H9 (cell line): ENCODE measurements at regions not wholly inside any gene's neighbourhood (a gene's known extent, or its start where the extent isn't known, plus 50 kb on each side); places are given as distances from the start of the nearest gene placed in this dataset.

Experiments used
- DNase-seq: peaks from one replicate; pipeline ENCODE4 v3.0.0-alpha.2; 2017
- H2AFZ ChIP-seq: one replicate; pipeline ENCODE4 v1.6.1; 2013; ENCODE audit warnings: mild to moderate bottlenecking, low read length, control low read depth, moderate library complexity
- H2AK5ac ChIP-seq: 2 replicates; pipeline ENCODE4 v1.6.1; 2013; ENCODE audit warnings: low read length, control low read depth, mixed read lengths; ENCODE audit not compliant: insufficient read length
- H2BK120ac ChIP-seq: one replicate; pipeline ENCODE4 v1.6.1; 2013; ENCODE audit warnings: low read depth, mild to moderate bottlenecking, low read length, control low read depth, inconsistent platforms; ENCODE audit not compliant: poor library complexity, severe bottlenecking
- H2BK12ac ChIP-seq: 2 replicates; pipeline ENCODE4 v1.6.1; 2013; ENCODE audit warnings: low read length, control low read depth, mixed read lengths, low read depth; ENCODE audit not compliant: insufficient read length
- H2BK15ac ChIP-seq: 2 replicates; pipeline ENCODE4 v1.6.1; 2013; ENCODE audit warnings: low read depth, low read length, control low read depth
- H2BK20ac ChIP-seq: one replicate; pipeline ENCODE4 v1.6.1; 2013; ENCODE audit warnings: low read depth, mild to moderate bottlenecking, low read length, control low read depth, inconsistent platforms; ENCODE audit not compliant: poor library complexity, severe bottlenecking
- H2BK5ac ChIP-seq: 2 replicates; pipeline ENCODE4 v1.6.1; 2013; ENCODE audit warnings: low read length, control low read depth, mixed read lengths; ENCODE audit not compliant: insufficient read length
- H3K14ac ChIP-seq: 2 replicates; pipeline ENCODE4 v1.6.1; 2013; ENCODE audit warnings: low read length, control low read depth; ENCODE audit not compliant: insufficient read depth
- H3K18ac ChIP-seq: 2 replicates; pipeline ENCODE4 v1.6.1; 2013; ENCODE audit warnings: low read depth, mild to moderate bottlenecking, mixed read lengths, low read length, control low read depth; ENCODE audit not compliant: insufficient read length
- H3K23ac ChIP-seq: 2 replicates; pipeline ENCODE4 v1.6.1; 2013; ENCODE audit warnings: low read length, control low read depth, mixed read lengths, low read depth; ENCODE audit not compliant: insufficient read length
- H3K23me2 ChIP-seq: 2 replicates; pipeline ENCODE4 v1.6.1; 2013; ENCODE audit warnings: low read depth, mild to moderate bottlenecking, mixed read lengths, low read length, control low read depth; ENCODE audit not compliant: insufficient read length, poor library complexity, severe bottlenecking
- H3K27ac ChIP-seq: 2 replicates; pipeline ENCODE4 v1.5.1; 2013; ENCODE audit warnings: low read length, control low read depth, mixed read lengths, low read depth; ENCODE audit not compliant: insufficient read length
- H3K27me3 ChIP-seq: 2 replicates; pipeline ENCODE4 v1.6.1; 2013; ENCODE audit warnings: low read length, control low read depth, inconsistent platforms; ENCODE audit not compliant: insufficient read depth
- H3K4ac ChIP-seq: 2 replicates; pipeline ENCODE4 v1.6.1; 2013; ENCODE audit warnings: low read depth, mild to moderate bottlenecking, control low read depth, inconsistent platforms, low read length, moderate library complexity
- H3K4me1 ChIP-seq: 2 replicates; pipeline ENCODE4 v1.6.1; 2013; ENCODE audit warnings: low read length, control low read depth, inconsistent platforms; ENCODE audit not compliant: insufficient read depth
- H3K4me2 ChIP-seq: 2 replicates; pipeline ENCODE4 v1.6.1; 2013; ENCODE audit warnings: low read length, control low read depth, mixed read lengths; ENCODE audit not compliant: insufficient read length, insufficient read depth
- H3K56ac ChIP-seq: 2 replicates; pipeline ENCODE4 v1.6.1; 2013; ENCODE audit warnings: low read depth, mild to moderate bottlenecking, mixed read lengths, low read length, control low read depth; ENCODE audit not compliant: insufficient read length
- H3K79me1 ChIP-seq: 2 replicates; pipeline ENCODE4 v1.6.1; 2013; ENCODE audit warnings: low read depth, mild to moderate bottlenecking, moderate library complexity, low read length, control low read depth, inconsistent platforms; ENCODE audit not compliant: insufficient read depth, poor library complexity, severe bottlenecking
- H3K79me2 ChIP-seq: 2 replicates; pipeline ENCODE4 v1.6.1; 2013; ENCODE audit warnings: low read length, control low read depth, inconsistent platforms; ENCODE audit not compliant: insufficient read depth
- H3K9ac ChIP-seq: 2 replicates; pipeline ENCODE4 v1.6.1; 2013; ENCODE audit warnings: low read length, control low read depth, mixed read lengths; ENCODE audit not compliant: insufficient read length; ENCODE audit errors: extremely low read depth
- H3K9me3 ChIP-seq: one replicate; pipeline ENCODE4 v1.6.1; 2013; ENCODE audit warnings: low read depth, low read length, inconsistent platforms; ENCODE audit not compliant: control insufficient read depth
- H3T11ph ChIP-seq: one replicate; pipeline ENCODE4 v1.6.1; 2013; ENCODE audit warnings: mild to moderate bottlenecking, low read length, control low read depth, inconsistent platforms
- H4K20me1 ChIP-seq: one replicate; pipeline ENCODE4 v1.6.1; 2013; ENCODE audit not compliant: control insufficient read depth, insufficient read length, insufficient read depth
- H4K5ac ChIP-seq: 2 replicates; pipeline ENCODE4 v1.6.1; 2013; ENCODE audit warnings: low read depth, mild to moderate bottlenecking, mixed read lengths, low read length, control low read depth; ENCODE audit not compliant: insufficient read length
- H4K8ac ChIP-seq: replicated peaks from 2 replicates; pipeline ENCODE4 v1.6.1; 2013; ENCODE audit warnings: low read length, control low read depth, mixed read lengths, low read depth; ENCODE audit not compliant: insufficient read length
- H4K91ac ChIP-seq: 2 replicates; pipeline ENCODE4 v1.6.1; 2013; ENCODE audit warnings: low read depth, mild to moderate bottlenecking, moderate library complexity, mixed read lengths, low read length, control low read depth; ENCODE audit not compliant: insufficient read length
- H3K27ac Mint-ChIP-seq, 3 experiments: 2 replicates in 2 of 3; 3 replicates in 1 of 3; pipeline ENCODE4 v1.8.0; 2020 to 2021; ENCODE audit warnings: mixed read lengths in 3 of 3, mild to moderate bottlenecking in 1 of 3, moderate library complexity in 1 of 3
- H3K27me3 Mint-ChIP-seq: 2 replicates; pipeline ENCODE4 v1.8.0; 2021; ENCODE audit warnings: low read depth, mild to moderate bottlenecking, moderate library complexity, mixed read lengths
- H3K36me3 Mint-ChIP-seq, 3 experiments: 2 replicates in 2 of 3; 3 replicates in 1 of 3; pipeline ENCODE4 v1.8.0; 2020 to 2021; ENCODE audit warnings: low read depth in 3 of 3, mixed read lengths in 3 of 3; ENCODE audit not compliant: insufficient read depth in 1 of 3
- H3K4me1 Mint-ChIP-seq, 2 experiments: 2 replicates each; pipeline ENCODE4 v1.8.0; 2020; ENCODE audit warnings: mixed read lengths in 2 of 2
- H3K4me3 Mint-ChIP-seq, 2 experiments: 2 replicates in 1 of 2; 3 replicates in 1 of 2; pipeline ENCODE4 v1.8.0; 2020 to 2021; ENCODE audit warnings: mild to moderate bottlenecking in 2 of 2, mixed read lengths in 2 of 2, moderate library complexity in 1 of 2
- H3K9me3 Mint-ChIP-seq, 2 experiments: 2 replicates in 1 of 2; 3 replicates in 1 of 2; pipeline ENCODE4 v1.8.0; 2020; ENCODE audit warnings: mild to moderate bottlenecking in 2 of 2, mixed read lengths in 2 of 2, moderate library complexity in 1 of 2
- WGBS: extraction: QIAGEN DNeasy Blood & Tissue Kit; methylation state at CpG from one replicate; pipeline ENCODE4 v1.1.7; 2013; ENCODE audit warnings: missing lambda C conversion rate, low lambda C conversion rate, mixed read lengths; ENCODE audit not compliant: insufficient read length; ENCODE audit errors: extremely low coverage; 5-methylcytosine and 5-hydroxymethylcytosine counted together
- TF ChIP-seq, protein P1 (sequence below): fragments of 200-600 bp; sonication (generic); conservative IDR thresholded peaks from 3 replicates; pipeline ENCODE4 v1.8.0; 2021; ENCODE audit warnings: antibody characterized with exemption, mild to moderate bottlenecking

DNA sequence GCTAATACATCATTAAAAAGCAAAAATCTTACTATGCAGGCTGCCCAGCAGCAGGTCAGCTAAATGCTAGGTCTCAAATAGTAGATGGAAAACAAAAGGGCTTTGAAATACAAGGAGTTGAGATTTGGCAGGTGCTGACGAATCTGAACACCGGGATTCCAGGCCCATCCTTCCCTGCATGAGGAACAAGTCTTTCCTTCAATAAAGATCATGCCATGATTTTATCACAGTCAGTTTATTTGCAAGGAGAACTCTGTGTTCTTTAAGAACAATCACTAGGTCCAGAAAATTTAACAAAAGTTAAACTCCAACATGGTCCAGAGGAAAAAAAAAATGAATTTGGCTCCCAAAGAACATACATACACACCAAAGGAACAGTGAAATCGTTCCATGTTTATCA, 551.4 kb downstream of the SLITRK6 start:
- no peaks in the 10 kb centered on the region for H3K4me1 Mint-ChIP-seq
- H3K27ac Mint-ChIP-seq = 0 out of 7 replicates have a peak overlapping the region, but pooled peaks of 1 of the 3 experiments have one; percentile 32
- Histone ChIP-seq H2BK20ac (no peak overlapping the region), H2BK12ac (no peak overlapping the region), H2BK5ac (no peak overlapping the region), H4K20me1 (no peaks in the 10 kb centered on the region), H3K79me2 (no peaks in the 10 kb centered on the region), H2BK120ac (no peak overlapping the region), H3K23ac (no peak overlapping the region), H3K14ac (no peak overlapping the region), H2AFZ (no peak overlapping the region), H3K18ac (no peak overlapping the region), H2AK5ac (no peak overlapping the region), H3K56ac (no peak overlapping the region), H3K4me1 (no peaks in the 10 kb centered on the region), H3K9ac (no peak overlapping the region), H3K4ac (no peak overlapping the region), H4K5ac (no peak overlapping the region), H3T11ph (no peak overlapping the region), H4K91ac (no peak overlapping the region), H3K27ac (no peak overlapping the region), H3K79me1 (no peaks in the 10 kb centered on the region), H4K8ac (no peak overlapping the region), H3K4me2 (no peak overlapping the region), H3K27me3 (no peaks in the 10 kb centered on the region), H2BK15ac (no peak overlapping the region), H3K23me2 (no peaks in the 10 kb centered on the region), H3K9me3 (no peaks in the 10 kb centered on the region)
- no peaks in the 10 kb centered on the region for H3K36me3 Mint-ChIP-seq
- TF ChIP-seq, protein P1, sequence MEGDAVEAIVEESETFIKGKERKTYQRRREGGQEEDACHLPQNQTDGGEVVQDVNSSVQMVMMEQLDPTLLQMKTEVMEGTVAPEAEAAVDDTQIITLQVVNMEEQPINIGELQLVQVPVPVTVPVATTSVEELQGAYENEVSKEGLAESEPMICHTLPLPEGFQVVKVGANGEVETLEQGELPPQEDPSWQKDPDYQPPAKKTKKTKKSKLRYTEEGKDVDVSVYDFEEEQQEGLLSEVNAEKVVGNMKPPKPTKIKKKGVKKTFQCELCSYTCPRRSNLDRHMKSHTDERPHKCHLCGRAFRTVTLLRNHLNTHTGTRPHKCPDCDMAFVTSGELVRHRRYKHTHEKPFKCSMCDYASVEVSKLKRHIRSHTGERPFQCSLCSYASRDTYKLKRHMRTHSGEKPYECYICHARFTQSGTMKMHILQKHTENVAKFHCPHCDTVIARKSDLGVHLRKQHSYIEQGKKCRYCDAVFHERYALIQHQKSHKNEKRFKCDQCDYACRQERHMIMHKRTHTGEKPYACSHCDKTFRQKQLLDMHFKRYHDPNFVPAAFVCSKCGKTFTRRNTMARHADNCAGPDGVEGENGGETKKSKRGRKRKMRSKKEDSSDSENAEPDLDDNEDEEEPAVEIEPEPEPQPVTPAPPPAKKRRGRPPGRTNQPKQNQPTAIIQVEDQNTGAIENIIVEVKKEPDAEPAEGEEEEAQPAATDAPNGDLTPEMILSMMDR = no peak
- no CpG with 5 or more reads among the region's 3 CpGs for WGBS
- no peak overlapping the region for H3K4me3 Mint-ChIP-seq
- no peaks in the 10 kb centered on the region for H3K27me3 Mint-ChIP-seq
- DNase-seq = no peak
- no peaks in the 10 kb centered on the region; a peak in 2 of 5 replicates for H3K9me3 Mint-ChIP-seq
